ENCODE measurements at regions not wholly inside any gene's neighbourhood (a gene's known extent, or its start where the extent isn't known, plus 50 kb on each side); places are given as distances from the start of the nearest gene placed in this dataset.

DNA sequence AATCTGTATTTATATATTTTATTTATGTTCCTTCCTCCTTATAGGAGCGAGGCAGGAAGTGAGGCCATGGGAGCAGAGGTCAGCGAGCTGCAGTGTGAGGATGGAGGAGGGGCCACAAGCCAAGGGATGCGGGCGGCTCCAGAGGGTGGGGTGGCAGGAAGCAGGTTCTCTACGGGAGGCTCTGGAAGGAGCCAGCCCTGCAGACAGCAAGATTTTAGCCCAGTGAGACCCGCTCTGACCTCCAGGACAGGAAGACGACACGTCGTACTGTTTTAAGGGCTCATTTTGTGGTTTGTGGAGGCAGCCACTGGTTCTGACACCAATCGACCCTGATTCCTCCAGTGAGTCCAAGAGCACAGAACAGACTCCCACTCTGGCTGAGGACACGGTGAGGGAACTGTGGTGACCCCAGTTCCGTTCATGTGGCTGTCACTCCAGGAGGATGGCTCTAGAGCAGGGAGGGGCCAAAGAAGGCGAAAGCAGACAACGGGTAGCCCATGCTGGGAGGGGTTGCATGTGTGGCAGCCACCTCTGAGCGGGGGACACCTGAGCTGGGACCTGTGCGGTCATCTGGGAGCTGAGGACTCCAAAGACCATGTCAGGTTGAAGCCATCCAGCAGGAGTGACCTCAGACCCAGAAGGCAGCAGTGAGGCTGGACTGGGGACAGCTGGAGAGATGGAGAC is 100.1 kb upstream of the BHLHE23 start:
- H3K4me3 ChIP-seq, result no peak overlapping the region
- no peak for TF ChIP-seq Cebpa-rat (IDR thresholded peaks at IDR 0.05)
- no peaks in the 10 kb centered on the region for H4K20me1 ChIP-seq
- peaks cover 24% of the 10 kb centered on the region for H3K9me3 ChIP-seq
- H3K9ac ChIP-seq, result no peak overlapping the region
- H3K27me3 ChIP-seq, result no peaks in the 10 kb centered on the region
- H3K4me2 ChIP-seq, result peak overlapping the region; percentile 92
- peaks cover 45% of the 10 kb centered on the region for H3K4me1 ChIP-seq
- H3K27ac ChIP-seq, result peak overlapping the region; percentile 87; the same call in 1 of the 2 replicates
- H3K36me3 ChIP-seq, result peaks cover 6% of the 10 kb centered on the region; the same call in 1 of the 2 replicates

DNA sequence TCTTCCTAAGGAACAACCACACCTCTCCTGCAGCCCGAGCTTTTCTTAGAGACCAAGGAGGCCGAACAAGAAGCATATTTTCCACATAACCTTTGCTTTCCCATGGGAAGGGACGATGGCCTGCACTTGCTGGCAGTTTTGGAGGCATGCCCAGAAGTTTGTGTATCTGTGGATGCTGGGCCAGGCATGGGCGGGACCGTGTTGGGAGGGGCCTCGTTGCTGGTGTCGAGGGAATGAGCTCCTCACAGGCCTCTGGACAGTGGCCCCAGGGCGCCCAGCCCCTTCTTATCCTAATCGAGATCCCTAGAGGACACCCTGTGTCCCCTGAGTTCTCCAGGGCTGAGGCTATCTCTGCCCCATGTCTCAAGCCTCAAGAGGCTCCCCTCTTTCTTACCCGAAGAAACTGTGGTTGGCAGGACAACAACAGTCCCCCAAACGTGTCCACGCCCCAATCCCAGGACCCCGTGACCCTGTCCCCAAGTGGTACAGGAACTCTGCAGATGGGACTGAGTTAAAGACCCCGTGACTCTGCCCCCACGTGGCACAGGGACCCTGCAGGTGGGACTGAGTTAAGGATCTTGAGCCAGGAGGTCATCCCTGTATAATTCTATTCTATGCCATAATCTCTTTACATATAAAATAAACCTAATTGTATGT is 99.5 kb upstream of the BHLHE23 start:
- Histone ChIP-seq H3K27me3 (no peaks in the 10 kb centered on the region), H3K4me2 (peak overlapping the region; percentile 92), H3K36me3 (peaks cover 6% of the 10 kb centered on the region; the same call in 1 of the 2 replicates), H3K9me3 (peaks cover 17% of the 10 kb centered on the region; the same call in 1 of the 2 replicates), H3K4me3 (peak overlapping the region; percentile 31; the same call in 1 of the 2 replicates), H4K20me1 (no peaks in the 10 kb centered on the region), H3K9ac (peak overlapping the region; percentile 69), H3K27ac (peak overlapping the region; percentile 87), H3K4me1 (peaks cover 47% of the 10 kb centered on the region)
- no peak for TF ChIP-seq Cebpa-rat (IDR thresholded peaks at IDR 0.05)

- no peaks in the 10 kb centered on the region for H3K27me3 ChIP-seq
- peaks cover 6% of the 10 kb centered on the region; the same call in 1 of the 2 replicates for H3K36me3 ChIP-seq
- H3K4me3 ChIP-seq, result peak overlapping the region; percentile 31
- H3K9me3 ChIP-seq, result peaks cover 9% of the 10 kb centered on the region; the same call in 1 of the 2 replicates
- no peaks in the 10 kb centered on the region for H4K20me1 ChIP-seq
- H3K27ac ChIP-seq, result peak overlapping the region; percentile 87
- no peak for TF ChIP-seq Cebpa-rat (IDR thresholded peaks at IDR 0.05)
- peak overlapping the region; percentile 69 for H3K9ac ChIP-seq
- H3K4me2 ChIP-seq, result peak overlapping the region; percentile 92
- H3K4me1 ChIP-seq, result peaks cover 54% of the 10 kb centered on the region
Measured at GRCh38 chr20:63105211-63106107, 98.7 kb upstream of the BHLHE23 start.

GRCh38 chr20:63104312-63105181 is 97.8 kb upstream of the BHLHE23 start:
- TF ChIP-seq Cebpa-rat (IDR thresholded peaks at IDR 0.05), result no peak
- H3K9me3 ChIP-seq, result peaks cover 9% of the 10 kb centered on the region; the same call in 1 of the 2 replicates
- H3K27ac ChIP-seq, result peak overlapping the region; percentile 87
- H3K27me3 ChIP-seq, result no peaks in the 10 kb centered on the region
- no peaks in the 10 kb centered on the region for H4K20me1 ChIP-seq
- H3K9ac ChIP-seq, result peak overlapping the region; percentile 69
- H3K36me3 ChIP-seq, result peaks cover 6% of the 10 kb centered on the region; the same call in 1 of the 2 replicates
- peaks cover 59% of the 10 kb centered on the region for H3K4me1 ChIP-seq
- peak overlapping the region; percentile 11; the same call in 1 of the 2 replicates for H3K4me3 ChIP-seq
- peak overlapping the region; percentile 92 for H3K4me2 ChIP-seq

GRCh38 chr20:63103402-63104311 is 96.9 kb upstream of the BHLHE23 start:
- H3K9me3 ChIP-seq, result peaks cover 9% of the 10 kb centered on the region; the same call in 1 of the 2 replicates
- H3K27ac ChIP-seq, result peak overlapping the region; percentile 87; the same call in 1 of the 2 replicates
- H3K4me2 ChIP-seq, result peak overlapping the region; percentile 92
- TF ChIP-seq Cebpa-rat (IDR thresholded peaks at IDR 0.05), result no peak
- peaks cover 6% of the 10 kb centered on the region; the same call in 1 of the 2 replicates for H3K36me3 ChIP-seq
- peak overlapping the region; percentile 69; the same call in 1 of the 2 replicates for H3K9ac ChIP-seq
- H3K4me1 ChIP-seq, result peaks cover 62% of the 10 kb centered on the region
- H4K20me1 ChIP-seq, result no peaks in the 10 kb centered on the region
- no peak overlapping the region for H3K4me3 ChIP-seq
- H3K27me3 ChIP-seq, result no peaks in the 10 kb centered on the region

GRCh38 chr20:63102721-63103375 is 96.1 kb upstream of the BHLHE23 start:
- peak overlapping the region; percentile 93 for H3K4me2 ChIP-seq
- peak overlapping the region; percentile 96 for H3K9ac ChIP-seq
- H4K20me1 ChIP-seq, result no peaks in the 10 kb centered on the region
- H3K9me3 ChIP-seq, result peaks cover 2% of the 10 kb centered on the region; the same call in 1 of the 2 replicates
- H3K27ac ChIP-seq, result peak overlapping the region; percentile 100
- H3K36me3 ChIP-seq, result peaks cover 6% of the 10 kb centered on the region; the same call in 1 of the 2 replicates
- peak overlapping the region; percentile 74 for H3K4me3 ChIP-seq
- no peaks in the 10 kb centered on the region for H3K27me3 ChIP-seq
- H3K4me1 ChIP-seq, result peaks cover 61% of the 10 kb centered on the region
- TF ChIP-seq Cebpa-rat (IDR thresholded peaks at IDR 0.05), result no peak

DNA sequence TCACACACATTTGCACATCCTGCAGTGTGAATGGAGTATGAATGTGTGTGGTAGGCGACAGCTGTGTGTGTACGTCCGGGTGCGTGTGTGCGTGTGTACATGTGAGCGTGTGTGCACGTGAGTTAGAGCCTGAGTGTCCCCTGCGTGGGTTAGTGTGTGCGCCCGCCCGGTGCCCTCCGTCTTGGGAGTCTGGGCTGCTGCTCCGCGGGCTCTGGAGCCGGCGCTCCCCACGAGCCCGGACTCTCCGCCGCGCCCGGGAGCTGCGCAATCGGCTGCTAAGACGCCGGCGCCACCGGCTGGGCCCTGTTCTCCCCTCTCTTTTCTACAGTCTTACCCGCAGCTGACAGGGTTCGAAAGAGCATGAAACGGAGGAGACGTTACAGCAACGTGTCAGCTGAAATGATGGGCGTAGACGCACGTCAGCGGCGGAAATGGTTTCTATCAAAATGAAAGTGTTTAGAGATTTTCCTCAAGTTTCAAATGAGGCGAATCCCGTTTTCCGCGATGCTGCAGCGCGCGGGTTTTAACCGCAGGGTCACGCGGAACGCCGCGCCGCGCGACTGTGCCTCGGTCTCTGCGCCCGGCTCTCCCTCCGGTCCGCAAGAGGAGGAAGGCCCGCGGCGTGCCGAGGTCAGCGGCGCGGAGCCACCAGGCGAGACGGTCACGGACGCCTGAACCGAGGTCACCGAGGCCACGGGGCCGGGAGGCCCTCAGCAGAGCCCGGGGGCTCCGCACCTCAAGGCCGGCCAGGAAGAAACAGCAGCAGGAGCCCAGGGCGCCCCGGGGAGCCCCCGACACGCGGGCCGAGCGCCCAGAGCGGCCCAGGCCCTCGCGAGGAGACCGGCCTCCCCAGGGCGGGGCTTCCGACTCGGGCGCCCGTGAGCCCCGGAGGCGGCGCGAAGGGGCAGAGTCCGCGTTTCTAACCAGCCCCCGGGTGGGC is 95.3 kb upstream of the BHLHE23 start:
- peak overlapping the region; percentile 74 for H3K4me3 ChIP-seq
- peak overlapping the region; percentile 96 for H3K9ac ChIP-seq
- H3K36me3 ChIP-seq, result peaks cover 6% of the 10 kb centered on the region; the same call in 1 of the 2 replicates
- TF ChIP-seq Cebpa-rat (IDR thresholded peaks at IDR 0.05), result 0 out of 2 replicates have a peak, but pooled peaks have one; percentile 7
- no peaks in the 10 kb centered on the region for H3K9me3 ChIP-seq
- H3K4me1 ChIP-seq, result peaks cover 60% of the 10 kb centered on the region
- H4K20me1 ChIP-seq, result no peaks in the 10 kb centered on the region
- peak overlapping the region; percentile 93 for H3K4me2 ChIP-seq
- H3K27ac ChIP-seq, result peak overlapping the region; percentile 100
- H3K27me3 ChIP-seq, result no peaks in the 10 kb centered on the region
